ENCODE measurements at regions not wholly inside any gene's neighbourhood (a gene's known extent, or its start where the extent isn't known, plus 50 kb on each side); places are given as distances from the start of the nearest gene placed in this dataset.

- intact Hi-C loops (cut with DNase I): no loop called here
These were observed 736.4 kb downstream of the KCNA4 start for GRCh38 chr11:29280452-29280851.

DNA sequence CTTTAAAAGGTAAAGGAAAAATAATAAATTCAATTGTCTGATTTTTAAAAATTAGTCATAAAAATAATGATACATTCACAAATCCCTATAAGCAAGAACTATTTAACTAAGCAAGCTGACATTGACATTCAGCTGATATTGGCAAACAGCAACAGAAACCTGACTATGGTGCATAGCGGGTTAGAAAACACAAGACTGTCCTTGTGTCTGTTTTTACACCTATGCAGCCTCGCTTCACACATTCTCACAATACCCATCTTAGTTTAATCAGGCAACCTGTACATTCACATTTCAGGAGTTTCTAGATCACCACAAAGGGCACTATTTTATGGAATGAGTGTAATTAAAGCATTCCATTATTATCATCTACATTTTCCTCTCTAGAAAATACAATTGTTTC, 737.1 kb downstream of the KCNA4 start:
- no peak for DNase-seq (ENCODE audit: low spot score)
- intact Hi-C loops (cut with DNase I): no loop called here

More at GRCh38 chr11:29280452-29280851, 736.4 kb downstream of the KCNA4 start:
- no peak for DNase-seq (ENCODE audit: low spot score)

DNA sequence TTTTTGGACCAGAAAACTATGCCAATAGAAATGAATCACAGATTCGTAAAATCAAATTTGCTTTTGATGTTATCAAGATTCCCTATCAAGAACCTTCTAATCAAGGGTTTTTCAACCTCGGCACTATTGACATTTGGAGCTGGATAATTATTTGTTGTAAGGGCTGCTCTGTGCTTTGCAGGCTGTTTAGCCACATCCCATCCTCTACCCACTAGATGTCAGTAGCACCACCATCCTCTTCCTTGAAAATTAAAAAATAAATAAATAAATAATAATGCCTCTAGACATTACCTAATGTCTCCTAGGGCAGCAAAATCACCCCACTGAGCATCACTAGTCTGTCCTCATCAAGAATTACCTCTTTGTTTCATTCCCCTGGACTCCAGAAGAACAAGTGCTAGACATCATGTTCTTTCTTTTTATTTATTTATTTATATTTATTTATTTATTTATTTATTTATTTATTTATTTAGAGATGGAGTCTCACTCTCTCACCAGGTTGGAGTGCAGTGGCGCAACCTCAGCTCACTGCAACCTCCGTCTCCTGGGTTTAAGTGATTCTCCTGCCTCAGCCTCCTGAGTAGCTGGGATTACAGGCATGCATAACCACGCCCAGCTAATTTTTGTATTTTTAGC, 744.7 kb downstream of the KCNA4 start:
- no peak for DNase-seq (ENCODE audit: low spot score)
- intact Hi-C loops (cut with DNase I): loop anchor here in 1 of 2 donors (1.0 kb wide), 1 partner anchor 9 kb away; no protein-coding TSS in a partner anchor

DNA sequence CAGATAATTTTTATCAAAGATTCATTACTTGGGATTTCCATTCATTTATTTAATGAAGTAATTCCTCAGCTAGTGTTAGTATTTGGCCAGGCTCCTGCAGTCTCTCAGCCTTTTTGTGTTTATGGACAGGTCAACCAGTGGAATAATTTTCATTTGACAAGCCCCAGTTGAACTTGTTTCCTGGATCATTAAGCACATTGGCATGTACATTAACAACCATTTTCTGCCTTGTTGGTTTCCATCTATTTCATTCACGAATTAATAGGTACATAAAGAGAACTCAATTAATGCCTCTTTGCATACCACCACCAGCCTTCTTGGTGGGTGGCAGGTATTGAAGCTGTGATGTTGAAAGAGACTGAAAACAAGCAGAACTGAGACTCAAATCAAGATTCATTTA, 745.2 kb downstream of the KCNA4 start:
- intact Hi-C loops (cut with DNase I): loop anchor here in 1 of 2 donors (1.0 kb wide), 1 partner anchor 10 kb away; no protein-coding TSS in a partner anchor
- no peak for DNase-seq (ENCODE audit: low spot score)

DNA sequence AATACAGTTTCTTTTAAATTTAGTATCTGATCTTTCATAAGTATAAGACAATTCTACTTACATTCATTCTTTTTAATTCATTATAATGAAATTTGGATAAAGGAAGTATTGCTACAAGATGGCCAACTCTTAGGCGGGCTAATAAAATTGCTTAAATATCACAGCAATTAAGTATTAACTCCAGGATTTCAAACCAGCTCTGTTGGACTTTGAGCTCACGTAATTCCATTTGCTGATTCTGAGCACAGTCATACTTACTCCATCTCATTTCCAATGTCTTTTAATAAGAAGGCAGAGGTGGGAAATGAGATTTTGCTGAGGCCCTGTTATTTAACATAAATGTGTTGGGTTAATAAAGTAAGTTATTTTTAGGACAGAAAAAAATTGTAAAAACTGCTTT, 748.1 kb downstream of the KCNA4 start:
- no peak for DNase-seq (ENCODE audit: low spot score)
- intact Hi-C loops (cut with DNase I): no loop called here

- intact Hi-C loops (cut with DNase I): no loop called here
- DNase-seq (ENCODE audit: low spot score): no peak
These were observed 751.0 kb downstream of the KCNA4 start for GRCh38 chr11:29265792-29266191.

DNA sequence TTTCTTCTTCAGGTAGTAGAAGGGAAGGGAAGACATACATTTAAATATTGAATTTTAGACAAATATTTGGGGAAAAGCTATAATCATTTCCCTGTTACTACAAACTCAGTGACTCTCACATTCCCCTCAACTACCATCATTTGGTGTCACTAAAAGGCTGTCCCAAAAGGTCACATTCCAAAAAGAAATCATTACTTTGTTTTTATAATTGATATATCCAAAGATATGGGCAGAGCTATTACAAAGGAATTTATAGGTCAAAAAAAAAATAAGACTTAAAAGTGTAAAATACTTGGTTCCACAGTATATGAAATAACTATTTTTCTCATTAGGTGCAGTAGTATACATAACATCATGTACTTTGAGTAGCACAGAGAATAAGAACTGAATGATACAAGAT, 751.4 kb downstream of the KCNA4 start:
- no peak for DNase-seq (ENCODE audit: low spot score)
- intact Hi-C loops (cut with DNase I): no loop called here

DNA sequence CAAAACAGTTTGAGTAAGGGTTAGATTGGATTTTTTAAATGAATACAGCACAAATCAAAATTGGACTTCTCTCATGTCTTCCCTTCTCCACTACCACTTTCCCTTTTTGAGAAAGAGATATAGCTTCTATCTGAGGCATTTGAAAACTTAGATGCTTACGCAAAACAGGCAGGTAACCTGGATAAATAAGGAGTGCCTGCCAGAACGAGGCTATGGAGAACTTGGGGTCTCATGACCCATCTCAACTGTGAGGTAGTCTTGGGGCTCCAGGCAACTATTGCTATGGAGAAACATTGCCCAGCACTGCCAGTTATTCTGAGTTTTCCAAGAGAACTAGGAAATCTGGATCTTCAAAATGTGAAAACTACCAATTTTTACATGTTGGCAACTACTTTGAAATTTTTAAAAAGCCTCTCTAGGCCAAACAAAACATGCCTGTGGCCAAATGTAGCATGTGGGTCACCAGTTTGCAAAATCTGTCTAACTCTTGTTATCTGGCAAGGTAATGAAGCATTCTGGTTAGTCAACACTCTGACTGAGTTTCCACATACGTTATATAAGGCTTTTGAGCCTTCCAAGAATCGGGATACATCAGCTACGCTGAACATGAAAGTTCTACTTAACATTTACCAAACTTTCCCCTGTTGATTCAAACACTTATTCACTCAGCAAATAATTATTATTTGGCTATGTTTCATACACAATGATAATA, 752.7 kb downstream of the KCNA4 start:
- intact Hi-C loops (cut with DNase I): no loop called here
- no peak for DNase-seq (ENCODE audit: low spot score)

DNA sequence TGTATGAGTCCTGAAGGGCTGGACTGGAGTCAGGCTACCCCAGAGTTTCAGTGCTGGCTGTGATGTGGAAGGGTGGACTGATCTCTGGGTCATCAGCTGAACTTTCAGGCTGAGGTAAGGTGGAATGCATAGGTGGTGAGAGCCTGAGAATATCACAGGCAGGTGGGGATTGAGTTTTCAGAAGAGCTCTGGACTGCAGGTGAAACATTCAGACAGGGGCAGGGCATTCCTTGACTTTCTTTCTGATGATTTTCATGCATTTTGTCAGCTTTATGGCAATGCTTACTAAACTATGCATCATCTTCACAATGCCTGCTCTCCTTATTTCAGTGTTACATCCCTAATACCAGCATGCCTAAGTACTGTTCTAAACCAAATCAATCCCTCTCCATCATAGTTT, 755.0 kb downstream of the KCNA4 start:
- intact Hi-C loops (cut with DNase I): no loop called here

DNA sequence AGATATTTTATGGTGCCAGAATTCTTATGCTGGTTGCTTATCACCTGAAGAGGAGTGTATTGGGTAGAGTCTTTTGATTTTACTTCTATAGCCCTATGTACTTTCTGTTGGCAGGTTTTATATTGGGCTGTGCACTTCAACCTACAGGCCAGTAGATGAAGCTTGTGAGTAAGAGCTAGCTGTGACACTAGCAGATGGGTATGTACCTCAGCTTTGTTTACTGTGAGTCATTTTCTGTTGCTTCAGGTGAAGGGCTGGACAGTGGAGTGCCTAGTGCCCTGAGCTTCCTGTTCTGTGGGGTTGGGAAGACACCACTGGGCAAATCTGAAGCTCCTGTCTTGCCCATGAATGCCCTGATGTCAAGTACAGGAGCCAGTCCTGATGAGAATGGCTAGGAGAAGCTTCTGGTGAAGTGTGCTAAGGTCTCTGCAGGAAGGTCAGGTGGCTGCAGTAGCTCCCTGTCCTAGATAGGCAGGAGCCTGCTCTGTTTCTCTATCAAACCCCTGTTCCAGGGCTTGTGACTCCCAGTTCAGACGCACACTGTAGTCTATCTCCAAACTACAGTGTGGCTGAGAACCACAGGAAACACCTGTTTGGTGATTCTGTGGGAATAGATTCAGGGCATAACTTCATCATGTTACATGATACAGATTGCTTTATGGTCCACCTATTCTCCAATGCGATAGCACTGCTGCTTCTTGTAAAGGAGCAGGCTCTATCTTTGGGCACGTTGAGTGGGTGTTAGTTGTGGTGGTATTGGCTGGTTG, 755.7 kb downstream of the KCNA4 start:
- intact Hi-C loops (cut with DNase I): no loop called here
- no peak for DNase-seq (ENCODE audit: low spot score)

More for the DNA sequence above, 755.0 kb downstream of the KCNA4 start:
- DNase-seq (ENCODE audit: low spot score): no peak

DNA sequence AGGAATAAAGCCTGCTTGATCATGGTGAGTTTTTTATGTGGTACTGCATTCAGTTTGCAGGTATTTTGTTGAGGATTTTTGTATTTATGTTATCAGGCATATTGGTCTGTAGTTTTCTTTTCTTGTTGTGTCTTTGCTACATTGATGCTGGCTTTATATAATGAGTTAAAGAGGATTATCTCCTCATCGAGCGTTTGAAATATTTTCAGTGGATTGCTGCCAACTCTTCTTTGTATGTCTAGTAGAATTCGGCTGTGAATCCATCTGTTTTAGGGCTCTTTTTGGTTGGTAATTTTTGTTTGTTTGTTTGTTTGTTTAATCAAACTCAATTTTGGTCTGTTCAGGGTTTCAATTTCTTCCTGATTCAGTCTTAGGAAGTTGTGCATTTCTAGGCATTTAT, 758.4 kb downstream of the KCNA4 start:
- no peak for DNase-seq (ENCODE audit: low spot score)
- intact Hi-C loops (cut with DNase I): no loop called here

DNA sequence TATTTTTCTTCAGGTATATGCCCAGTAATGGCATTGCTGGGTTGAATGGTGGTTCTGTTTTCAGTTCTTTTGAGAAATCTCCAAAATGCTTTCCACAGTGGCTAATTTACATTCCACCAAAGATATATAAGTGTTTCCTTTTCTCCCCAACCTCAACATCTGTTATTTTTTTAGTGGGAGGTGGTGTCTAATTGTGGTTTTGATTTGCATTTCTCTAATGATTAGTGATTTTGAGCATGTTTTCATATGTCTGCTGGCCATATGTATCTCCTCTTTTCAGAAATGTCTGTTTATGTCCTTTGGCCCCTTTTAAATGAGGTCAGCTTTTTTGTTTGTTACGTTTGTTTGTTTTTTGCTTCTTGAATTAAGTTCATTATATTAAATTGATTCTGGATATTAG, 760.2 kb downstream of the KCNA4 start:
- intact Hi-C loops (cut with DNase I): no loop called here
- no peak for DNase-seq (ENCODE audit: low spot score)

DNA sequence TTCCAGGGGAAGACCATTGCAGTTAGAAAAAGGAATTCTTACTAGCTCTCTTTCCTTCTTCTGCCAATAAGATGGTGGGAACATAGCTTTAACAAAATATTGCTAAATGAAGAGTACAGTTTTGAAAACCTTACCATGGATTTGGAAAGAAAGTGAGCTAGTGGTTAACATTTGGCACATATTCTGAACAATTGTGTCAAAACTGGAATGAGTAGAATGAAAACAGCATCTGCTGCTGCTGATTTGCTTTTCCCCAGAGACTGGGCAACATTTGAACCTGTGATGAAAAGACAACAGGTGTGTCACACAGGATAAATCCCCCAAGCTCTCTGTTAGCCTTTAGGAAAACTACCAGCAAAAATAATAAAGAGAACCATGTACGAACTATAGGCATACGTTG, 761.4 kb downstream of the KCNA4 start:
- DNase-seq (ENCODE audit: low spot score): no peak
- intact Hi-C loops (cut with DNase I): no loop called here

GRCh38 chr11:29251738-29252137, 765.1 kb downstream of the KCNA4 start:
- DNase-seq (ENCODE audit: low spot score): no peak

GRCh38 chr11:29249713-29250112, 767.1 kb downstream of the KCNA4 start:
- intact Hi-C loops (cut with DNase I): loop anchor here in 1 of 2 donors (5.0 kb wide), 1 partner anchor 587 kb away; no protein-coding TSS in a partner anchor
- no peak for DNase-seq (ENCODE audit: low spot score)

More at GRCh38 chr11:29251738-29252137, 765.1 kb downstream of the KCNA4 start:
- intact Hi-C loops (cut with DNase I): loop anchor here in 1 of 2 donors (5.0 kb wide), 1 partner anchor 589 kb away; no protein-coding TSS in a partner anchor

GRCh38 chr11:29244355-29244754, 772.5 kb downstream of the KCNA4 start:
- no peak for DNase-seq (ENCODE audit: low spot score)
- intact Hi-C loops (cut with DNase I): no loop called here

- intact Hi-C loops (cut with DNase I): no loop called here
- DNase-seq (ENCODE audit: low spot score): no peak
These were observed 773.2 kb downstream of the KCNA4 start for GRCh38 chr11:29243616-29244015.

GRCh38 chr11:29231991-29232390, 784.8 kb downstream of the KCNA4 start:
- intact Hi-C loops (cut with DNase I): no loop called here
- no peak for DNase-seq (ENCODE audit: low spot score)

DNA sequence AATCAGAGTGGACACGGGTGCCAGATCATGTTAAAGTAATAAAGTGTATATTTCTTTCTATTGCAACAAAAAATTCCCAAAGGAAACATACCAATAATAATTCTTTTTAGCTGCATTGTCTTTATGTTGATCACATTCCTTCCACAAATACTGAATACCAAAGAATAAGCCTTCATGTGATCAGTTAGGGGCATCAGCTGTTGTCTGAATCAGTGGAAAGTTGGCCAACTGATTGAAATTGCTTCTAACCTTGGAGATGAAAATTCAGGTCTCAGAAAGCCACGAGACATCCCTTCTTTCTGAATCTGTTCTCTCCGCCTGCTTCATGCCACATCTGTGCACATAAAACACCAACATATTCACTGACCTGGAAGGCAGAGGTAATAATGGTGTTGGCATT, 785.2 kb downstream of the KCNA4 start:
- DNase-seq (ENCODE audit: low spot score): no peak
- intact Hi-C loops (cut with DNase I): no loop called here

- no peak for DNase-seq (ENCODE audit: low spot score)
- intact Hi-C loops (cut with DNase I): no loop called here
These were observed 789.0 kb downstream of the KCNA4 start for GRCh38 chr11:29227811-29228210.

Measured in posterior vena cava (tissue), 2 donors.